Dermis blood vessel endothelial cell (primary cell): ENCODE measurements at regions not wholly inside any gene's neighbourhood (a gene's known extent, or its start where the extent isn't known, plus 50 kb on each side); places are given as distances from the start of the nearest gene placed in this dataset.
"Not testable (repeated sequence)": the region's sequence is repeated elsewhere in the genome, so short reads cannot be mapped to it uniquely, and the experiment has no call there.

Experiments
- DNase-seq: peaks from one replicate; pipeline ENCODE4 v3.0.0; 2010

GRCh38 chr12:67457778-67458665, 188.9 kb downstream of the CAND1 start:
- DNase-seq = no peak

- DNase-seq = no peak
Observed at GRCh38 chr12:67459173-67459572, 189.4 kb upstream of the DYRK2 start.

GRCh38 chr12:67459578-67459977, 189.0 kb upstream of the DYRK2 start:
- DNase-seq = no peak

- no peak for DNase-seq
Observed at GRCh38 chr12:67460388-67460787, 188.2 kb upstream of the DYRK2 start.

- DNase-seq = no peak
Observed at GRCh38 chr12:67468549-67469245, 179.8 kb upstream of the DYRK2 start.

- no peak for DNase-seq
Observed at GRCh38 chr12:67469666-67470065, 178.9 kb upstream of the DYRK2 start.

- DNase-seq = no peak
Observed at GRCh38 chr12:67471810-67472209, 176.7 kb upstream of the DYRK2 start.

GRCh38 chr12:67472539-67472938, 176.0 kb upstream of the DYRK2 start:
- DNase-seq = no peak

GRCh38 chr12:67474934-67475620, 173.5 kb upstream of the DYRK2 start:
- no peak for DNase-seq

- no peak for DNase-seq
Observed at GRCh38 chr12:67475725-67476124, 172.8 kb upstream of the DYRK2 start.

GRCh38 chr12:67477681-67478265, 170.8 kb upstream of the DYRK2 start:
- no peak for DNase-seq

- DNase-seq = no peak
Observed at GRCh38 chr12:67482751-67483661, 165.5 kb upstream of the DYRK2 start.

- no peak for DNase-seq
Observed at GRCh38 chr12:67483871-67484554, 164.5 kb upstream of the DYRK2 start.

- no peak for DNase-seq
Observed at GRCh38 chr12:67484791-67485480, 163.6 kb upstream of the DYRK2 start.

- no peak for DNase-seq
Observed at GRCh38 chr12:67486671-67487070, 161.9 kb upstream of the DYRK2 start.

- not testable (repeated sequence) for DNase-seq
Observed at GRCh38 chr12:67488349-67488748, 160.2 kb upstream of the DYRK2 start.

GRCh38 chr12:67489007-67489406, 159.5 kb upstream of the DYRK2 start:
- DNase-seq = no peak

- no peak for DNase-seq
Observed at GRCh38 chr12:67496581-67496980, 152.0 kb upstream of the DYRK2 start.

- DNase-seq = no peak
Observed at GRCh38 chr12:67498991-67499390, 149.6 kb upstream of the DYRK2 start.

- DNase-seq = no peak
Observed at GRCh38 chr12:67501362-67501761, 147.2 kb upstream of the DYRK2 start.

GRCh38 chr12:67504026-67504425, 144.5 kb upstream of the DYRK2 start:
- DNase-seq = no peak
